ENCODE measurements at regions not wholly inside any gene's neighbourhood (a gene's known extent, or its start where the extent isn't known, plus 50 kb on each side); places are given as distances from the start of the nearest gene placed in this dataset.

DNA sequence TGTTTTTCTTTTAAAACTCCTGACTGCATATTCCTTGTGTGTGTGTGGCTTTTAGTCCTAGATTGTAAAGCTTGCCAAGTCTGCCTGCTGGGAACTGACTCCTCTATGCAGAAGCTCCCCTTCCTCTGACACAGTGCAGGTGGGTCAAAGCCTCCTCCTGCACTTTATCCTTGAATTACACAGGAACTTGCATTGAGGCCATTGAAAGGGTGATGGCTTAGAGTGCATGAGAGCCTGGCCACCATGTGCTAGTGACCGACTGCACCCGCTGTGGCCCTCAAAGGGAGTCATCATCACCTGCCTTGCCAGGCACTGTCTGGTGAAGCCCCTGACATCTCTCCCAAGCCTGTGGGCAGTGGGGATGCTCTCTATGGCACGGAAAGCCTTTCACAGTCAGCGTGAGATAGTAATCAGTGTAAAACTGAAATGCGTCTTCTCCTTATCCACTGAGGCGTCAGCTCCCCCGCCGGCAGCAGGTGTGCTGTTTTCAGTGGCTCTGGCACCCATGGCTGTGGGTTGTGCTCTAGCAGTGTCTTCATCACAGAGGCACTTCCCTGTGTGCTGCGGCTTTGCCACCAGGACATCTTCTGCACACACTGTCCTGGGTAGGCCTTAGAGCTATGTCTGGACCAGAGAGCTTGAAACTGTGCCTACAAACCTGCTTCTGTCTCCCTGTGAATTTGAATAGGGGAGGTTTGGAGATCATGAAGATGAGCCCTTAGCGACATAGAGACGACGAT, 87.9 kb downstream of the THBS2 start:
- DNase-seq, result no peak

DNA sequence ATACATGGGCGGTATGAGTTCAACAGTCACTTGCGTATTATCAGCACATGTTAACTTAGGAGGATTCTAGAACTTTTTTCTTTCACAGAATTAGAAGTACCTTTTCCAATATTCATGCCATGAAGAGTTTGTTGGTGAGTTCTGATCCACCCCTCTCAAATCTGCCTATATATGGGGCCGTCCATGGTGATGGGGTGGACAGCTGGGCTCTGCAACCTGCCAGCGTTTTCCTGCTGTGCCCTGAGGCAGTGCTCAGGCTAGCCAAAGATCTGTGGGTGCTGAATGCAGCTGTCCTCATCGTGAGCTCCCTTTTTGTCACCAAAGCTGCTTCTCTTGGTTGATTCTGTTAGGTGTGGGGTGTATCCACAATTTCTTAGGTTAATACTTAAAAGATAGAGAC, 88.7 kb downstream of the THBS2 start:
- no peak for DNase-seq

DNA sequence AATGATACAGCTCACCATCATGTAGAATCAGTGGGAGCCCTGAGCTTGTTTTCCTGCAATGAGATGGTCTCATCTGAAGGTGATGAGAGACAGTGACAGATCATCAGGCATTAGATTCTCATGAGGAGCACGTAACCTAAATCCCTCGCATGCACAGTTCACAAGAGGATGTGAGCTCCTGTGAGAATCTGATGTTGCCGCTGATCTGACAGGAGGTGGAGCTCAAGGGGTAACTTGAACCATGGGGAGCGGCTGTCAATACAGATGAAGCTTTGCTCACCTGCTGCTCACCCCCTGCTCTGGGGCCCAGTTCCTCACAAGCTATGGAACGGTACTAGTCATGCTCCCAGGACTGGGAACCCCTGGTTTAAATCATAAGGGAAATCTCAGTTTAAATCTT, 89.2 kb downstream of the THBS2 start:
- DNase-seq, result no peak

DNA sequence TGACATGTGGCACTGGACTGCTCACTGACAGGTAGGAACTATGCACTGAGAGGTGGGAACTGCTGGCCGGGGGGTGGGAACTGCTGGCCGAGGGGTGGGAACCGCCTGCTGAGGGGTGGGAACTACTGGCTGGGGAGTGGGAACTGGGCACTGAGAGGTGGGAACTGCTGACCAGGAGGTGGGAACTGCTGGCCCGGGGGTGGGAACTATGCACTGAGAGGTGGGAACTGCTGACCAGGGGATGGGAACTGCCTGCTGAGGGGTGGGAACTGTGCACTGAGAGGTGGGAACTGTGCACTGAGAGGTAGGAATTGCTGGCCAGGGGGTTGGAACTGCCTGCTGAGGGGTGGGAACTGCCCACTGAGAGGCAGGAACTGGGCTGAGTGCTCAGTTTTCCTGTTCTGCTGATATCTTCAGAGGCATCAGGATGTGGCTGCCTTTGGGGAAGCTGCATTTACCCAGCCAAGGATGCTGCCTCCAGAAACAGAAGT, 90.2 kb downstream of the THBS2 start:
- DNase-seq, result no peak

DNA sequence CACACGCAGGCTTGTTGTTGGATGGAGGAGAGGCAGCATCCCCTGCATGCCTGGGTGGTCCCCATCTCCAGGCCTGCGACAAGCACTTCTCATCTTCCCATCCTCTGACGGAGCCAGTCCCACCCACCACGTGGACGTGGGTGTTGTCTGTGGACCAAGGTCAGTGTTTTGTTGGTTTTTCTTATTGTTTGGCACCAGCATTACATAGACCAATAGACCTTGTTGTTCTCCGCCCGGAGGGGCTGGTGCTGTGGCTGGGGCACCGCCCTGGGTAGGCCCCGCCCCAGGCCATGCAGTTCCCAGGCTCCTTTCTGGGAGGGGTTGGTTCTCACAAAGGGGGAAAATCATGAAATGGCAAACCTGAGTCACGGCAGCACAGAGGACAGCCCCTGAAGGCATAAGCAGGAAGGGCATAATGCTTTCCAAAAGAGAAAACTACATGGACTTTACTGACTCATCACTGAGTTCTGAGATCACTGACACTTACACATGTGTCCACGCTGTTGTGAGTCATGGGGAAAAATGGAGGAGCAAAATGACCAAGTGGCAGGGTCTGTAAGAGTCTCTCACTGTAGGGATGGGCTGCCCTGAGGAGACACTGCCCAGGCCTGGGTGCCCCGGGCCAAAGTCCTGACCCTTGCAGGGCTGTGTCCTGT, 90.8 kb downstream of the THBS2 start:
- no peak for DNase-seq

DNA sequence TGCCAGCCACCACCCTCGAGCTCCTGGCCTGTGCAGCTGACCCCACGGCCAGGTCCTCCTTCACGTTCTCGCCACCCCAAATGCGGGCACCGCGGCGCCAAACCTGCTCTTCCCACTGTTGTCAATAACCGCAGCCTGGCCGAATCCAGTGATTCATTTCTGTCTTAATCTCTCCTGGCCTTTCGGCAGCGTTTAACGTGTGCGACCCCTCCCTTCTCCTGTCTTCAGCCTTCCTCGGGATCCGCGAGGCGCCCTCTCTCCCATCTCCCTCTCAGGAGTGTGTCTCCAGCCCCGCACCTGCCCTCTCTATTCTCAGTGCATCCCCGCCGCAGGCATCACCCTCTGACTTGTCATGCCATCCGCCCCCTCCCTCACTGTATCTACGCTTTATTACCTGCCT, 91.4 kb downstream of the THBS2 start:
- no peak for DNase-seq

DNA sequence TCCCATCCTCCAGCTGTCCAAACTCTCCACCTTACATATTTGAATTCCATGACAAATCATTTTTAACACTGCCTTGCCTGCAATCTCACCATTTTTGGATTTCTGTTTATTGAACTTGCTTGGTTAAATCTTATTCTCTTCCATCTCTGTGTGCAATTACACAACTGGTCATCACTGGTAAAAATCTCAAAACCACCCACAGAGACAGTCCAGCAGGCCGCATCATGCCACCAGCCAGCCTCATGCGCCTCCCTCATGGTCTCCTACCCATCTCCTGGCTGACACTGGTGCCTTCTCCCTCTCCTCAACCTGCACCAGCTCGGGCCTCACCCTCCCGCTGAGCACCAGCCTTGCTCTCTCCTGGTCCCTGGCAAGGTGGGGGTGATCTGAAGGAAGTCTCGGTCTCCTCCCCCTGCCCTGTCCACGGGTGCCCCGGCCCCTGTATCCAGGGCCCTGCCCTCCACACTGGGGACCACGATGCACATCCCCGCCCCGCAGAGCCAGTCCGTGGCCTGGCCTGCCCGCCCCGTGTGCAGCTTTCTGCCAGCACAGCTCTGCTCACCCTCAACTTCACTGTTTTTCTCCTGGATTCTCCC, 92.0 kb downstream of the THBS2 start:
- no peak for DNase-seq

DNA sequence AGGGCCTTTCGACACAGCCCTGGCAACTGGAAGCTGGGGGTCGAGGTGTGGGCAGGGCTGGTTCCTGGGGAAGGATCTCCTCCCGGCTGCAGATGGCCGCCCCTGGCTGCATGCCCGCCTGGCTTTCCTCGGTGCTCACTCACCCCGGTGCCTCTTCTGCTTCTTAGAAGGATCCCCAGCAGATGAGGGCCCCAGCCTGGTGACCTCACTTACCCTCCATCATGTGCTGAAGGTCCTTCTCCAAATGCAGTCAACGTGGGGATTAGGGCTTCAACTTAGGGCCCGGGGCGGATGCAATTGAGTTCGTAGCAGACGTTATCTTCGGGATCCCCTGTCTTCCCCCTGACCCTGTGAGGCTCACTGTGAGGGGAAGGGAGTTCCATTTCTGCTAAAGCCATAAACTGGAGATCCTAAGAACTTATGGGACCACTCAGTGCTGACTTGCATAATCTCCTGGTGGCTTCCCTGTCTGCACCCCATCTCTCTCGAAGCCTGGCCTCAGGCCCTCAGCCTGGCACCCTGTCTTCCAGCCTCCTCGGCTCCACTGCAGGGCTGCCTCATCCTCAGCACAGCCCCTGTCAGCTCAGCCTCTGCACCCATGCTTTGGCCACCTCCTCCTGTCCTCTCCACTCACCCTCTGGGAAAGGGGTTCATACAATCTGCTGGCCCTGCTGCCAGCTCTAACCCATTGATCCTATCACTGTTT, 92.6 kb downstream of the THBS2 start:
- DNase-seq, result no peak

DNA sequence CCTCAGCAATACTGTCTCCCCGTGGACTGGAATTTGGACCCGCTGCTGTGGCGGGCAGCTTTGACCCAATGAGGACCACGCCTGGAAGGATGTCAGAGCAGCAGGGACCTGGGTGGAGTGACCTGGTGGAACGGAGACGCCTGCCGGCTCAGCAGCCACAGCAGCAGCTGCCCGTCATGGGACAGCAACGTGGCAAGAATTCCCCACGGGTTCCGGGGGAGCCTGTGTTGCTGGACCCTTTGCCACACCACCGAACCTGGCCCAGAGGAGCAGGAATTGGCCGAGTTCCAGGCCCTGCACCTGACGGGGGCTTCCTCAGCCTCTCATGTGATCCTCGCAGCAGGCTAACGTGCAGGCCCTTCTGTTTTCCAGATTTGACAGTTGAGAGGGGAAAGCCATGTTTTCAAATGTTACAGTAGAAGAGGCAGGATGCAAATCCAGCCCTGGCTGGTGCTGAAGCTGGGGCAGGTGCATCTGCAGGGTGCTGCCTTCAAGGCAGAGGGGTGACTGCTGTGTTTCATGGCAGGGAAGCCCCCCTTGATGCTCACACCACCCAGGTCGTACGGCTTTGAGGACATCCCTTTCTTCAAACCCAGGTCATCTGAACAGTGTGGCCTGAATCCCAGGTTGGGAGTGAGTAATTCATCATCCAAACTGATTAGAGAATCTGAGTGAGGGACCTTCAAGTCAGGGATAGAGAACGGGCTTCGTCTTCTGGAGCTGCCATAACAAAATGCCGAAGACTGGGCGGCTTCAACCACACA, 93.4 kb downstream of the THBS2 start:
- no peak for DNase-seq

DNA sequence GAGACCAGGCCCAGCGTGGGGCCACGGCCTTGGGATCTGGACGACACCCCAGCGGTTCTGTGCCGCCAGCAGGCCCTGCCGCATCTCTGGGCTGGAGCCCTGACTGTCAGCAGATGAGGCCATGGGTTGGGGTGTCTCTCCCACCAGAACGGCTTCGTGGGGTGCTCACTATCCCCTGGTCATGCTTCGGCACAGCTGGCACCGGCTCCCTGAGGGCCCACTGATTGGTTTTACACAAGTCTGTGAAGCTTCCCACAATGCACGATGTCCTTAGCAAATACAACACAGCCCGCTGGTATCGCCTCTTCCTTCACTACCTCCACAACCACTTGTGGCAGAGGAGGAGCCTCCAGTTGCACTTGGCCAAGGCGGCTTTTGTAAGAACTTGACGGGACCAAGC, 94.3 kb downstream of the THBS2 start:
- DNase-seq, result no peak

DNA sequence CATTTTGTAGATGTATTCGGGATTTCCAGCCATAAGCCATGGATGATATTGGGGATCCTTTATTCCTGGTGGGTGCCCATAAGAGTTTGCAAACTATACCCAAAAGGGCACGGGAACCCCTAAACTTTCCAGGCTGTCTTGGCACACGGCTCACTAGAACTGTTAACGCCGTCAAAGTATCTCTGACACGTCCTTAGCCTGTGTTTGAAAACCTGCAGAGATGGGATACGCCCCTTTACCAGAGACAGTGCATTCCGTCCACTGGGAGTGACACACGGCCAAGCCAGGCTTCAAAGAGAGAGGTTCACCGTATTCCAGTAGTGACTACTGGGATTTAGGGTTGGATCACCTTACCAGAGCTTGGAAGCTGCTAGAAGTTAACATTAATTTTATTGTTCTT, 95.0 kb downstream of the THBS2 start:
- no peak for DNase-seq

DNA sequence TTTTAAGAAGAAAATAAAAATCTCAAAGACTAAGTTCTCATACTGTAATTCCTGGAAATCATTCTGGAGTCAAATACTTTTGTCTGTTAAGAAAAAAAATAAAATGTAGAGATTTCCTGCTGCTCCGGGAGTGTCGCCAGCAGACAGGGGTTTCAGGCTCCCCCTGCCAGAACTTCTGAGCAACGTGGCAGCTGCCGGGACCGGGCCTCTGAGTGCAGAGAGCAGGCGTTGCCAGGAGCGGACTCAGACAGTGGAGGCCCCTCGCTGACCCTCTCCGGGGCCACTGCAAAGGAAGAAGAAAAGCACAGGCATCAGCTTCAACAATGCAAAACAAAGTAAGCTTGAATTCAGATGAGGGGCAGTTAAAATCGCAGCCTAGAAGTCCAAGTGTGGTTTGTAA, 95.5 kb downstream of the THBS2 start:
- peak in 1 of 2 donors; percentile 19 for DNase-seq

DNA sequence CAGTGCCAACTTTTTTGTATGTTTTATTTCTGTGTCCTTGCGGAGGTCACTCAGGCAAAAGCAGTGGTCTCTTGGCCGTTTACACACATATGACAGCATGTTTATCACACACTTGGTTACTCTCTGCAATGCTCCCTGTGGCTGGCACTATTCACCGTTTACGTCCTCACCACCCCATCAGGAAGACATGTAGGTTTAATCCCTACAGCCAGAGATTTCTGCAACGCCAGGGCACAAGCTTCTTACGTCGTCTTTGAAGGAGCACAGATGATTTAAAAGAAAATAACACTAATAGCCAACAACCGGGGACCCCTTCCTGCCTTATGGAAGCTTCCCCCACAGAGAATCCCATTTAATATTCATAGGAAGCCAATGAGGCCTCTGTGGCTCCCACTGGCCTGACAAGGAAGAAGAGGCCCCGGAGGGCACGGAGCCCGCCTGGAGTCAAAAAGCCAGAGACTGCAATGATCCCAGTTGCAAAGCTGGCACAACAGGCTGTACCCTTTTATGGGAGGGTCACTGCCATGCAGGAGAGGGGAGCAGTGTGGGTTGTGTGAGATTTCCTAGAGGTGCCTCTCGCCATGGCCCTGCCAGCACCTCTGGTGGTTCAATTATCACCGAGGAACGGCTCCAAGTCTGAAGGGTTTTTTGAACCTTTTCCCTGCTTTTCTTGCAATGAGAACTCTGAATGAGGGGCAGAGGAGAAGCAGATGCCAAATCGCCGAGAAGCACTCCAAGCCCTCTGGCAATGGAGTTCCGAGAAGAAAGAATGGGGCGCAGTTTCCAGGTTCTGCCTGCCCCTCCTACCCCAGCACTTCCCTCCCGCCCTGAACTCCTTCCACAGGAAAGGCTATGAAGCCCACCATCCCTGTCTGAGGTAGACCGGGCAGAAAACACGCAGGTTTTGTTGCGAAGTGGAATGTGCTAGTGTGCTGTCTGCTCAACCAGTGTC, 96.2 kb downstream of the THBS2 start:
- DNase-seq, result no peak

DNA sequence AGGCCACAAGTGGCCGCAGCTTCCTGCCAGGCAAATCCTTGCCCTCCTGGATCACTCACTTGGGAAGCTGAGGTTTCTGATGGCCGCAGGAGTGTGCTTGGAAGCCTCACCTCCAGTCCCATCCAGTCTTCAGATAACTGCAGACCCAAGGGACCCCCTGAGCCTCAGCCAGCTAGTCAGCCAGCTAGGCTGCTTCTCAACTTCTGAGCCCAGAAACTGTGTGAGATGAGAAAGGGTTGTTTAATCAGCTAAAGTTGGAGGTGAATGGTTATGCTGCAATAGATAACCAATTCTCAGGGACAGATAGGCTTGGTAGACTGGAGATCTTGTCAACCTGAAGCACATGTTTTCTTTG, 96.9 kb downstream of the THBS2 start:
- DNase-seq, result no peak

DNA sequence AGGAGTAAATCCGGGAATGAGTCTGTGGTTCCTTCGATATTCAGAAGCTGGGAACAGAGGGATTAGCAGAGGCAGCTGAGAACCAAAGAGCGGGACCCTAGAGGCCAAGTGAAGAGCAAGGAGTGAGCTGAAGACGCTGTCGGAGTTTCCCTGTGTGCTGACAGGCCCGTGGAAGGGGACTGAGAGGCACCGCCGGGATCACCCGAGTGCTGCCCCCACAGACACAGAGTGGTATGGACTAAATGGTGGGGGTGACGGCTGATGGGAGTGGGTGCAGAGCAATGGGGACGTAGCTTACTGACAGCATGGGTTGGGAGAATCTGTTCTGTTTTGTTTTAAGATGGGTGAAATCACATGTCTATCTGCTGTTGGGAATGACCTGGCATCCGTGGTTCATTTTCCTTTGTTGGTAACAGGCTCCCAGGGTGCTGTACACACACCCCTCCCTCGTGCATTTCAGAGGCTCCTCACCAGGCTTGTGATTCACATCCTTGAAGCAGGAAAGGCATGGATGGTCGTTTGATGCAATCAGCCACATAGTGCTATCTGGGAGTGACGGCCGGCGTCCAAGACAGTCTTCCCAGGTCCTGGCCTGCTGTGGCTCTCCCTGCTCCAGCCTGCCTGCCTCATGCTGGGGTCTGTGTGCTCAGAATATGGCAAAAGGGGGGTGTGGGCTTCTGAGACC, 97.4 kb downstream of the THBS2 start:
- DNase-seq, result no peak

DNA sequence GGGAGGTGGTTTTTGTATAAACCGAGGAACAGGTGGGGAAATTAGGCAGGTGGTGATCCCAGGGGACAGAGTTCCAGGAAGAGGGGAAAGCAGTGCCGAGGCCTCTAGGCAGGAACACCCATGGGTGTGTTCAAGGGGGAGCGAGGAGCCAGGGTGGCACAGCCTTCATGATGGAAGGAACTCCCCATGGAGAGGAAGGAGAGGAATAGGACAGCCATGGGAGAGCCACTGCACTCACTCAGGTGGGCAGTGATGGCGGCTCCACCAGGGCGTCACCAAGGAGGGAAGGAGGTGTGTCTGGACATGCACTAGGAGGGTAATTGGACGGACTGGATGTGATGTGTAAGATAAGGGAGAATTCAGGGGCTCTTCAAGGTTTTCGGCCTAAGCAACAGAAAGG, 98.2 kb downstream of the THBS2 start:
- DNase-seq, result no peak

DNA sequence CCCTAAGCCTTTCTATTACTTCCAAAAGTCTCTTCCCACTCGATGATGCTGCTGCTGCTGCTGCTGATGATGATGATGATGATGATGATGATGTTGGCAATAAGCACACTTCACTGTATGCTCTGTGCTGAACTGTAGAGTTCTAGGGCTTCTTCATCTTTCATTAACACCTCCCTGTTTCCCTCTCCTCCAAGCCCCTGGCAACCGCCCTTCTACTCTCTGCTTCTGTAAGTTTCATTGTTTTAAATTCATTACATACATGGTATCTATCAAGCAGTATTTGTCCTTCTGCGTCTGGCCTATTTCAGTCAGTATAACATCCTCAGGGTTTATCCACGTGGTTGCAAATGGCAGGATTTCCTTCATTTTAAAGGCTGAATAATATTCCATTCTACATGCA, 100.2 kb downstream of the THBS2 start:
- DNase-seq, result no peak

DNA sequence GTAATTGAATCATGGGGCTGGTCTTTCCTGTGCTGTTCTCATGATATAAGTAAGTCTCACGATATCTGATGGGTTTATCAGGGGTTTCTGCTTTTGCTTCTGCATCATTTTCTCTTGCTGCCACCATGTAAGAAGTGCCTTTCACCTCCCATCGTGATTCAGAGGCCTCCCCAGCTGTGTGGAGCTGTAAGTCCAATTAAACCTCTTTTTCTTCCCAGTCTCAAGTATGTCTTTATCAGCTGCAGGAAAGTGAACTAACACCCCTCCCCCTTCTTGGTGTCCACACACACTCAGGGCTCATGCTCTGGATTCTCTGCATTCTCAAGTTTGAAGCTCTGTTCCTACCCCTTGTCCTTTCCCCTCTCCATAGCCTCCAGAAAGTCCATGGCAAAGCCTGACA, 107.1 kb downstream of the THBS2 start:
- no peak for DNase-seq

DNA sequence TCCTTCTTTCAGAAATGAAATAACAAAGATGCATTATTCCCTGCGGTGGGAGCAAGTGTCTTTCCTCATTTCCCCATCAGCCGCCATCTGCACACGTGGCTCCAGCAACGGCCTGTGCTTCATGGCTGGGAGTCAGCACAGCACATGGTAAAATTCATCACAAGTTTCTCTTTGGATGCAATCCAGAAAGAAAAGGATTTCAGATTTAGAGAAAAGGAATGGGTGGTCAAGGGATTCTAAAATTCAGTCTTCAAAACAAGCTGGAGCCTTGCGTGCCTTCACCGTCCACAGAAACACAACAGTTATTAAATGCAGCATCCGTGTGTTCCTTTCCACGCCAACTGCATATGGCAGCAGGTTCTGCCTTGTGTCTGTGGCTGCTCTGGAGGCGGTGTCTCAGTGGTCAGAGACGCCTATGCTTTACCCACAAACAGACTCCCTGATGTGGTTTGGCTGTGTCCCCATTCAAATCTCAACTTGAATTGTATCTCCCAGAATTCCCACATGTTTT, 107.6 kb downstream of the THBS2 start:
- peak; percentile 7 to 29 for DNase-seq

DNA sequence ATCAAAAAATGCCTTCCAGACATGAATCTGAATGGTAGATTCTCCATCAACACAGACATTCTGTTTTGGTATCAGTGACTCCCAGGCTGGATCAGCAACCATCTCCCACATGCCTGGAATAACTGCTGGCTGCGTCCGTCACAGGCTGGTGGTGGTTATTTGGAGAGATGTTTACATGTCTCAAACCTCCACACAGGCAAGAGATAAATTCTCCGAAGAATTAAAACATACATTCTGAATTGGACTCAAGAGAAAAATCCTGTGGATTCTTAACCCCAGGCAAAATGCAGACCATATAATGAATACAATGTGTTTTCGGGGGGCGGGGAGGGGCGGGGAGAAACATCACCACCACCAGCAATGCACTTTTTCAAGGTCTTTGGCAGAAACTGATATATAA, 108.2 kb downstream of the THBS2 start:
- DNase-seq, result no peak

DNA sequence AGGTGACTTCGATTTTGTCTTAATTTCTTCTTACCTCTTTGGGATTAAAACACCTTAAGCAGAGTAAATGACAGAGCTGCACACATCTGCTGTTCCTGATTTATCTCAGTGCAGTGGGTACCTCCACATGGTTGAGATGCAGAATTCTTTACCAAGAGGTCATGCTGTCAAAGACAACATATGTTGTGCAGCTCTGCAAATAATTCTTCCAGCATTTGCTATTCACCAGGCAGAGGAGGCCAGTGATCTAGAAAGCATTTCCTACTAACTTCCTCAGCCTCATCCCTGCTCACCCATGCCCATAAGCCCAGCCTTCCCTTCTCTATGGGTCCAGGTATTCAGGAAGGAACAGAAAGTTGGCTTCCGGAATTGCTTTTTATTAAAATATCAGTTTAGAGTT, 109.3 kb downstream of the THBS2 start:
- DNase-seq, result no peak

All from hippocampal formation (tissue), 2 donors.